ENCODE measurements at regions not wholly inside any gene's neighbourhood (a gene's known extent, or its start where the extent isn't known, plus 50 kb on each side); places are given as distances from the start of the nearest gene placed in this dataset.

GRCh38 chr12:59873136-59873535 is 277.3 kb downstream of the SLC16A7 start:
- TF ChIP-seq POLR2AphosphoS5 (IDR thresholded peaks at IDR 0.05) (no peak), RAD21 (conservative IDR thresholded peaks at IDR 0.05) (no peak), MXI1 (conservative IDR thresholded peaks at IDR 0.05; ENCODE audit: poor library complexity, severe bottlenecking) (no peak), TAF1 (IDR thresholded peaks at IDR 0.05; ENCODE audit: low read depth) (no peak)
- TF ChIP-seq, protein P1, sequence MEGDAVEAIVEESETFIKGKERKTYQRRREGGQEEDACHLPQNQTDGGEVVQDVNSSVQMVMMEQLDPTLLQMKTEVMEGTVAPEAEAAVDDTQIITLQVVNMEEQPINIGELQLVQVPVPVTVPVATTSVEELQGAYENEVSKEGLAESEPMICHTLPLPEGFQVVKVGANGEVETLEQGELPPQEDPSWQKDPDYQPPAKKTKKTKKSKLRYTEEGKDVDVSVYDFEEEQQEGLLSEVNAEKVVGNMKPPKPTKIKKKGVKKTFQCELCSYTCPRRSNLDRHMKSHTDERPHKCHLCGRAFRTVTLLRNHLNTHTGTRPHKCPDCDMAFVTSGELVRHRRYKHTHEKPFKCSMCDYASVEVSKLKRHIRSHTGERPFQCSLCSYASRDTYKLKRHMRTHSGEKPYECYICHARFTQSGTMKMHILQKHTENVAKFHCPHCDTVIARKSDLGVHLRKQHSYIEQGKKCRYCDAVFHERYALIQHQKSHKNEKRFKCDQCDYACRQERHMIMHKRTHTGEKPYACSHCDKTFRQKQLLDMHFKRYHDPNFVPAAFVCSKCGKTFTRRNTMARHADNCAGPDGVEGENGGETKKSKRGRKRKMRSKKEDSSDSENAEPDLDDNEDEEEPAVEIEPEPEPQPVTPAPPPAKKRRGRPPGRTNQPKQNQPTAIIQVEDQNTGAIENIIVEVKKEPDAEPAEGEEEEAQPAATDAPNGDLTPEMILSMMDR (IDR thresholded peaks at IDR 0.05; ENCODE audit: poor library complexity, severe bottlenecking), result no peak

Data from neural cell (in vitro differentiated cells).